NB4 (cell line): ENCODE measurements at regions not wholly inside any gene's neighbourhood (a gene's known extent, or its start where the extent isn't known, plus 50 kb on each side); places are given as distances from the start of the nearest gene placed in this dataset.

Experiments used
- CTCF ChIP-seq: IDR thresholded peaks from one replicate; pipeline ENCODE4 v1.5.1; 2012; ENCODE audit warnings: low read depth, low read length
- POLR2A ChIP-seq: IDR thresholded peaks from 2 replicates; pipeline ENCODE4 v1.6.1; 2011; ENCODE audit warnings: mild to moderate bottlenecking; ENCODE audit not compliant: insufficient read length; ENCODE audit errors: extremely low read depth

- TF ChIP-seq POLR2A (no peak), CTCF (no peak)
Measured at GRCh38 chr17:21523497-21524210, 147.5 kb downstream of the KCNJ12 start.
